22Rv1 (cell line): ENCODE measurements at regions not wholly inside any gene's neighbourhood (a gene's known extent, or its start where the extent isn't known, plus 50 kb on each side); places are given as distances from the start of the nearest gene placed in this dataset.

Experiments
- CTCF ChIP-seq: fragments of 450-650 bp; IDR thresholded peaks from 2 replicates; pipeline ENCODE4 v1.5.1; 2017; ENCODE audit warnings: mild to moderate bottlenecking
- ZFX ChIP-seq: fragments of 450-650 bp; IDR thresholded peaks from 2 replicates; pipeline ENCODE4 v1.6.1; 2017; ENCODE audit warnings: antibody characterized with exemption, borderline replicate concordance

GRCh38 chr18:71020342-71021029 is 731.6 kb downstream of the SOCS6 start:
- TF ChIP-seq CTCF = no peak
- TF ChIP-seq ZFX = no peak
